Colonic mucosa (tissue), 4 donors: ENCODE measurements at regions not wholly inside any gene's neighbourhood (a gene's known extent, or its start where the extent isn't known, plus 50 kb on each side); places are given as distances from the start of the nearest gene placed in this dataset.

ENCODE experiments used
- DNase-seq: peaks from one replicate; pipeline ENCODE4 v3.0.0-alpha.2; 2020
- H3K27ac ChIP-seq: fragments of 200-600 bp; one replicate; pipeline ENCODE4 v1.8.0; 2021
- H3K27me3 ChIP-seq: fragments of 200-600 bp; one replicate; pipeline ENCODE4 v1.8.0; 2021
- H3K36me3 ChIP-seq: fragments of 200-600 bp; one replicate; pipeline ENCODE4 v1.8.0; 2021
- H3K4me1 ChIP-seq: fragments of 200-600 bp; one replicate; pipeline ENCODE4 v1.8.0; 2021; ENCODE audit warnings: mild to moderate bottlenecking
- H3K4me3 ChIP-seq: fragments of 200-600 bp; one replicate; pipeline ENCODE4 v1.8.0; 2021
- H3K9ac ChIP-seq, 2 donors: one replicate each; pipeline ENCODE4 v1.7.0; 2013; ENCODE audit warnings: control low read depth in 2 of 2, low read depth in 2 of 2, low read length in 2 of 2
- H3K9me3 ChIP-seq: fragments of 200-600 bp; one replicate; pipeline ENCODE4 v1.8.0; 2021
- CTCF ChIP-seq: fragments of 200-600 bp; IDR thresholded peaks from one replicate; pipeline ENCODE4 v1.8.0; 2022; ENCODE audit warnings: antibody characterized with exemption, mild to moderate bottlenecking
- intact Hi-C: fragments of 100-400 bp; cut with DNase I; formaldehyde crosslinking; loops from one replicate; pipeline ENCODE4 v1.14.1; 2022
- donor health status: healthy.
- donor health status: DM: no; HTN: no; CAD: no.
- donor health status: DM: no; HTN: no; CAD: no.

GRCh38 chr1:96290801-96291200 is 430.8 kb upstream of the PTBP2 start:
- no peak for TF ChIP-seq CTCF
- Histone ChIP-seq H3K27ac (no peak overlapping the region), H3K4me3 (no peak overlapping the region), H3K9ac (no peak overlapping the region), H3K36me3 (no peaks in the 10 kb centered on the region), H3K9me3 (no peaks in the 10 kb centered on the region), H3K27me3 (no peaks in the 10 kb centered on the region), H3K4me1 (no peaks in the 10 kb centered on the region)
- no peak for DNase-seq
- intact Hi-C loops: no loop called here

DNA sequence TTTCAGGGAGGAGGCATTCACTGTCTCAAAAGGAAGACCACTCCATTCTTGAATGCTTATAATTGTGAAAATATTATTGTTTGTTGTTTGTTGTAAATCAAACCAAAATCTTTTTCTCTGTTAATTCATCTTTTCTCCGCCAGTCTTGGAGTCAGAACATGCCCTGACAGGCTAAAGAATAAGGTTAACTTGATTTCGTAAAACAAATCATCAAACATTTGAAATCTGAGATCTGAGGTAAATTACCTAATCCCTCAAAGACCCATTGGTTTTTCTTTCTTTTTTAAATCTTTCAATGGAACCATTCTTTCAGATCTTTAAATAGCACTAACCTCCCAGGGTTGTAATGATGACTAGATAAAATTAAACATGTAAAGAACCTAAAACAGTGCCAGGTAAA is 430.1 kb upstream of the PTBP2 start:
- Histone ChIP-seq H3K27ac (no peak overlapping the region), H3K36me3 (no peaks in the 10 kb centered on the region), H3K9me3 (no peaks in the 10 kb centered on the region), H3K4me1 (no peaks in the 10 kb centered on the region), H3K9ac (no peak overlapping the region), H3K4me3 (no peak overlapping the region), H3K27me3 (no peaks in the 10 kb centered on the region)
- no peak for TF ChIP-seq CTCF
- intact Hi-C loops: no loop called here
- no peak for DNase-seq

- no peak for TF ChIP-seq CTCF
- Histone ChIP-seq H3K27me3 (no peaks in the 10 kb centered on the region), H3K4me3 (no peak overlapping the region), H3K4me1 (no peaks in the 10 kb centered on the region), H3K9ac (no peak overlapping the region), H3K27ac (no peak overlapping the region), H3K9me3 (no peaks in the 10 kb centered on the region), H3K36me3 (no peaks in the 10 kb centered on the region)
- intact Hi-C loops: no loop called here
- DNase-seq: no peak
These were observed 429.4 kb upstream of the PTBP2 start for GRCh38 chr1:96292141-96292540.

DNA sequence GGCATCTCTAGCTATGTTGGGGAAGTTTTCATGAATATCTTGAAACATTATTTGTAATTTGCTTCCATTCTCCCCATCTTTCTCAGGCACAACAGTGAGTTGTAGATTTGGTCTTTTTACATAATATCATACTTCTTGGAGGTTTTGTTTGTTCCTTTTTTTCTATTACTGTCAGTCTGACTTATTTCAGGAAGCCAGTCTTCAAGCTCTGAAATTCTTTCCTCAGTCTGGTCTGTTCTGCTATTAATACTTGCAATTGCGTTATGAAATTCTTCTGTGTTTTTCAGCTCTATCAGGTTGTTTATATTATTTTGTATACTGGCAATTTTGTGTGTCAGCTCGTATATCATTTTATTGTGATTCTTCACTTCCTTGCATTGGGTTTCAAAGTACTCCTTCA is 424.6 kb upstream of the PTBP2 start:
- Histone ChIP-seq H3K9ac (no peak overlapping the region), H3K27me3 (no peaks in the 10 kb centered on the region), H3K27ac (no peak overlapping the region), H3K9me3 (no peaks in the 10 kb centered on the region), H3K36me3 (no peaks in the 10 kb centered on the region), H3K4me1 (no peaks in the 10 kb centered on the region), H3K4me3 (no peak overlapping the region)
- no peak for TF ChIP-seq CTCF
- intact Hi-C loops: no loop called here
- no peak for DNase-seq

- Histone ChIP-seq H3K27me3 (no peaks in the 10 kb centered on the region), H3K9ac (no peak overlapping the region), H3K9me3 (no peaks in the 10 kb centered on the region), H3K4me1 (no peaks in the 10 kb centered on the region), H3K36me3 (no peaks in the 10 kb centered on the region), H3K27ac (no peak overlapping the region), H3K4me3 (no peak overlapping the region)
- DNase-seq: no peak
- TF ChIP-seq CTCF: no peak
- intact Hi-C loops: no loop called here
These were observed 414.6 kb upstream of the PTBP2 start for GRCh38 chr1:96306809-96307560.
